Activated T-cell treated with anti-CD3 and anti-CD28 coated beads, Interleukin-2, amount 50 U/mL, for 24 hours (primary cell): ENCODE measurements at regions not wholly inside any gene's neighbourhood (a gene's known extent, or its start where the extent isn't known, plus 50 kb on each side); places are given as distances from the start of the nearest gene placed in this dataset.

Experiments
- DNase-seq: peaks from one replicate; pipeline ENCODE4 v3.0.0-alpha.2; 2020
- H3K27ac Mint-ChIP-seq: 2 replicates; pipeline ENCODE4 v1.8.0; 2020; ENCODE audit warnings: mild to moderate bottlenecking, mixed read lengths
- H3K27me3 Mint-ChIP-seq: 2 replicates; pipeline ENCODE4 v1.8.0; 2020; ENCODE audit warnings: mixed read lengths
- H3K36me3 Mint-ChIP-seq: 2 replicates; pipeline ENCODE4 v1.8.0; 2020; ENCODE audit warnings: low read depth, mixed read lengths
- H3K4me1 Mint-ChIP-seq: 2 replicates; pipeline ENCODE4 v1.8.0; 2020; ENCODE audit warnings: low read depth, mixed read lengths
- H3K4me3 Mint-ChIP-seq: 2 replicates; pipeline ENCODE4 v1.8.0; 2020; ENCODE audit warnings: mild to moderate bottlenecking, moderate library complexity, mixed read lengths
- H3K9me3 Mint-ChIP-seq: 2 replicates; pipeline ENCODE4 v1.8.0; 2020; ENCODE audit warnings: mixed read lengths

GRCh38 chr9:13673348-13673747 lies 393.9 kb upstream of the MPDZ start:
- Mint-ChIP-seq H3K27me3 (no peaks in the 10 kb centered on the region), H3K27ac (no peak overlapping the region), H3K9me3 (peaks cover 28% of the 10 kb centered on the region), H3K36me3 (no peaks in the 10 kb centered on the region), H3K4me3 (no peak overlapping the region), H3K4me1 (no peaks in the 10 kb centered on the region)
- DNase-seq, result no peak

DNA sequence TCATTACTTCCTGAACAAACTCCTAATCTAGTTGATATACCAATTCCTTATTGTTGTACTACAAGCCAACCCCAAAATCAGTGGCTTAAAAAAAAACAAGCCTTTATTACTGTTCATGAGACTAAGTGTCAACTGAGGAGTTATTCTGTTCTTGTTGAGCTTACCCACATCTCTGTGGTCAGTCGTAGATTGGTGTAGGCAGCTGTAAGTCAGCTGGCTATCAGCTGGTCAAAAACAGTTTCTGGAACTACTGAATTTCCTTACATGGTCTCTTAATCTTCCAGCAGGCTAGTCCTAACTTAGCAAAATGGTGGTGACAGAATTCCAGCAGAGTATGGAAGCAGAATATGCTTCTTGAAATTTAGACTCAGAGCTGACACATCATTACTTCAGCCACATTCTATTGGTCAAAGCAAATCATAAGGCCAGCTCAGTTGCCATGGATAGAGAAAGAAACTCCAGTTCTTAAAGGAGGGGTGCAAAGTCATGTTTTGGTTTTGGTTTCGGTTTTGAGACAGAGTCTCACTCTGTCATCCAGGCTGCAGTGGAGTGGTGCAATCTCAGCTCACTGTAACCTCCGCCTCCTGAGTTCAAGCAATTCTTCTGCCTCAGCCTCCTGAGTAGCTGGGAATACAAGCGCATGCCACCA lies 386.1 kb upstream of the MPDZ start:
- H3K36me3 Mint-ChIP-seq, result no peaks in the 10 kb centered on the region
- peaks cover 23% of the 10 kb centered on the region for H3K9me3 Mint-ChIP-seq
- no peaks in the 10 kb centered on the region for H3K4me1 Mint-ChIP-seq
- H3K27ac Mint-ChIP-seq, result no peak overlapping the region
- H3K27me3 Mint-ChIP-seq, result no peaks in the 10 kb centered on the region
- DNase-seq, result no peak
- no peak overlapping the region for H3K4me3 Mint-ChIP-seq

- Mint-ChIP-seq H3K27me3 (no peaks in the 10 kb centered on the region), H3K4me1 (no peaks in the 10 kb centered on the region), H3K9me3 (peaks cover 6% of the 10 kb centered on the region), H3K36me3 (no peaks in the 10 kb centered on the region), H3K4me3 (no peak overlapping the region), H3K27ac (no peak overlapping the region)
- DNase-seq, result no peak
Measured at GRCh38 chr9:13661014-13661413, 381.5 kb upstream of the MPDZ start.

GRCh38 chr9:13651969-13652663 lies 372.6 kb upstream of the MPDZ start:
- no peaks in the 10 kb centered on the region for H3K27me3 Mint-ChIP-seq
- peaks cover 17% of the 10 kb centered on the region for H3K9me3 Mint-ChIP-seq
- no peak overlapping the region for H3K27ac Mint-ChIP-seq
- no peak overlapping the region for H3K4me3 Mint-ChIP-seq
- H3K36me3 Mint-ChIP-seq, result no peaks in the 10 kb centered on the region
- no peak for DNase-seq
- no peaks in the 10 kb centered on the region for H3K4me1 Mint-ChIP-seq

DNA sequence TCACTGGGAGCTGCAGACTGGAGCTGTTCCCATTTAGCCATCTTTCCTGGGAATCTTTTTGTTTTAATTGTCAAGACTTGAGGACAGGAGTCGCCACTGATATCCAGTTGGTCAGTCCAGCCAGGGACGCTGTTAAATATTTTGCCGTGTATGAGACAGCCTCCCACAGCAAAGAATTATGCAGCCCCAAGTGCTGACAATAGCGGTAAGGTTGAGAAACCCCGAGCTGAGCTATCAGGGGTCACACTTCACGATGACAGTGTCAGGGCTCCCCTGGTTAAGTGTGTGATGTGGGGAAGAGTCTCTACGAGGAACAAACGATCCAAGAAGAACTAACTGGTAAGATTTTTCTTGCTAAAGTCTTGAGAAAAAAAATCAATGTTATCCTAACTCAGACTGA lies 372.0 kb upstream of the MPDZ start:
- Mint-ChIP-seq H3K4me3 (no peak overlapping the region), H3K27ac (no peak overlapping the region), H3K4me1 (no peaks in the 10 kb centered on the region), H3K36me3 (no peaks in the 10 kb centered on the region), H3K27me3 (no peaks in the 10 kb centered on the region), H3K9me3 (peaks cover 17% of the 10 kb centered on the region)
- no peak for DNase-seq

DNA sequence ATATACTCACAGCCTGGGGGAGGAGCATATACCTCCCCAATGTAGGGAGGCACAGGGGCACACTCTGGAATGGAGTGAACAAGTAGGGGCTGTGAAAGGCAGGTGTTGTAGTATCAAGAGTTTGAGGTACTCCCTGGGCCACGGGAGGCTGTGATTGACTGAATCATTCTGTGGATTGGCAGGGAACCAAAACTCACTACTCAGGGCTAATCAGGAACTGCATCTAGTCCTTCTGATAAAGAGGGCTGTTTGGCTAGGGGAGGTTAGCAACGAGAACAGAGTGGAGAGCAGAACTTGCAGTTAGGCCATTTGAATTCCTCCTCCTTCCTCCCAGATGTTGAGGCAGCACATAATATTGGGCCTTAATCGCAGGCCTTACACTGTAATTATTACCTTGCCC lies 369.2 kb upstream of the MPDZ start:
- Mint-ChIP-seq H3K9me3 (peaks cover 17% of the 10 kb centered on the region), H3K27me3 (no peaks in the 10 kb centered on the region), H3K27ac (no peak overlapping the region), H3K4me3 (no peak overlapping the region), H3K36me3 (no peaks in the 10 kb centered on the region), H3K4me1 (no peaks in the 10 kb centered on the region)
- DNase-seq, result no peak

DNA sequence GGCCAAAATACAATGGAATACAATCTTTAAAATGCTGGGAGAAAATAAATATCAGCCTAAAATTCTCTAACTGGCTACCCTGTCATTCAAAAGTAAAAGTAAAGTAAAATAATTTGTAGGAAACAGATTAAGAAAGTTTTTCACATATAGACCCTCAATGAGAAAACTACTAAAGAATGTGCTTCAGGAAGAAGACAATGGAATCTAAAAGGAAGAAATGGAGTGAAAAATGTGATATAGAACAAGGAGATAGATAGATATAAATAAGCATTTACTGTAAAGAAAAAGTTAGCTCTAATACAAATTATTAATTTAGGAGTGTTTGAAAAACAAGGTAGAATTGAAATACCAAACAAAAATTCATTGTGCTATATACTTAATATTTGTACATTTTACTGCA lies 368.6 kb upstream of the MPDZ start:
- Mint-ChIP-seq H3K27ac (no peak overlapping the region), H3K27me3 (no peaks in the 10 kb centered on the region), H3K9me3 (peaks cover 16% of the 10 kb centered on the region), H3K36me3 (no peaks in the 10 kb centered on the region), H3K4me3 (no peak overlapping the region), H3K4me1 (no peaks in the 10 kb centered on the region)
- no peak for DNase-seq

DNA sequence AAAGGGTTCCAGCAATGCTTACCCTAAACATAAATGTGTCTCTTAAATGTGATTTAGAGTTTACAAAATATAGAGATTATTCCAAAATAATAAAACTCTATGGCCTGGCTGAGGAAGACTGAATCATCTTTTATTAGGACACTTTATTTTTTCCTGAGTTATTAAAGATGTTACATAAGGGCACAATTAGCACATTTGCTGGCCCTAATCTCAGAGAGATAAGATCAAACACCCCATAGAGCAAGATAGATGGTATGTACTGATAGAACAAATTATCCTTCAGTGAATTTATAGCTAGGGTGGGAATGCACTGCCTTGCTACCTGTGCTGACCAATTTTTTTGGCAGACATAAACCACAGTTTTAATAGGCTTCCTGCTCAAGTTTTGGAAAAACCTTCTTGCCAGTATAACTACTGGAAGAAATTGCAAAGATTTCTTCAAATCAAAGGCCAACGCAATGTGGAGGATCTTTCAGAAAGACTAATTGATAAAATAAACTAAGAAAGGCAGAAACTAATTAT lies 367.1 kb upstream of the MPDZ start:
- H3K27ac Mint-ChIP-seq, result no peak overlapping the region
- H3K4me3 Mint-ChIP-seq, result no peak overlapping the region
- no peaks in the 10 kb centered on the region for H3K4me1 Mint-ChIP-seq
- H3K27me3 Mint-ChIP-seq, result no peaks in the 10 kb centered on the region
- H3K9me3 Mint-ChIP-seq, result peaks cover 12% of the 10 kb centered on the region
- DNase-seq, result no peak
- H3K36me3 Mint-ChIP-seq, result no peaks in the 10 kb centered on the region

- H3K9me3 Mint-ChIP-seq, result peaks cover 12% of the 10 kb centered on the region
- no peaks in the 10 kb centered on the region for H3K4me1 Mint-ChIP-seq
- no peak overlapping the region for H3K4me3 Mint-ChIP-seq
- H3K27ac Mint-ChIP-seq, result no peak overlapping the region
- no peak for DNase-seq
- no peaks in the 10 kb centered on the region for H3K36me3 Mint-ChIP-seq
- no peaks in the 10 kb centered on the region for H3K27me3 Mint-ChIP-seq
Measured at GRCh38 chr9:13645557-13645956, 366.1 kb upstream of the MPDZ start.

DNA sequence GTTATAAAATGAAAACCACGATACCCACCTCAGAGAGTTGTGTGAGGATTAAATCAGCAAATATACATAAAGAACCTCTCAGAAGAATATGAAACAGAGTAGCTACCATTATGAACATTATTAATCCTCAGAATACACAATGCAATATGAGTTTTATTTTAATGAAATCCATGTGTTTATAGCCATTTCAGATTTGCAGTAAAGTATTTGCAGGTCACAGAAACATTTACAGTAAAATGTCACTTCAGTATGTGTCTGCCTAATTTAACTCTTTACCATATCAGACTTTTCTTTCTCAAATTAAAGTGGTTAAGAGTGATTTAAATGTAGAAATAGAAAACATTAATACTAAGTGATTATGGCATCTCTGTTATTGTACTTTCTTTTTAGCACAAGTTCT lies 365.2 kb upstream of the MPDZ start:
- H3K27ac Mint-ChIP-seq, result no peak overlapping the region
- no peak for DNase-seq
- H3K9me3 Mint-ChIP-seq, result peaks cover 12% of the 10 kb centered on the region
- H3K4me1 Mint-ChIP-seq, result no peaks in the 10 kb centered on the region
- H3K36me3 Mint-ChIP-seq, result no peaks in the 10 kb centered on the region
- H3K4me3 Mint-ChIP-seq, result no peak overlapping the region
- H3K27me3 Mint-ChIP-seq, result no peaks in the 10 kb centered on the region

GRCh38 chr9:13642646-13643045 lies 363.2 kb upstream of the MPDZ start:
- no peak for DNase-seq
- H3K9me3 Mint-ChIP-seq, result peaks cover 18% of the 10 kb centered on the region
- no peaks in the 10 kb centered on the region for H3K27me3 Mint-ChIP-seq
- H3K36me3 Mint-ChIP-seq, result no peaks in the 10 kb centered on the region
- H3K4me1 Mint-ChIP-seq, result no peaks in the 10 kb centered on the region
- H3K4me3 Mint-ChIP-seq, result no peak overlapping the region
- no peak overlapping the region for H3K27ac Mint-ChIP-seq

- H3K36me3 Mint-ChIP-seq, result no peaks in the 10 kb centered on the region
- no peak for DNase-seq
- no peak overlapping the region for H3K27ac Mint-ChIP-seq
- peaks cover 32% of the 10 kb centered on the region for H3K9me3 Mint-ChIP-seq
- H3K4me3 Mint-ChIP-seq, result no peak overlapping the region
- H3K4me1 Mint-ChIP-seq, result no peaks in the 10 kb centered on the region
- no peaks in the 10 kb centered on the region for H3K27me3 Mint-ChIP-seq
Measured at GRCh38 chr9:13629067-13629466, 349.6 kb upstream of the MPDZ start.

DNA sequence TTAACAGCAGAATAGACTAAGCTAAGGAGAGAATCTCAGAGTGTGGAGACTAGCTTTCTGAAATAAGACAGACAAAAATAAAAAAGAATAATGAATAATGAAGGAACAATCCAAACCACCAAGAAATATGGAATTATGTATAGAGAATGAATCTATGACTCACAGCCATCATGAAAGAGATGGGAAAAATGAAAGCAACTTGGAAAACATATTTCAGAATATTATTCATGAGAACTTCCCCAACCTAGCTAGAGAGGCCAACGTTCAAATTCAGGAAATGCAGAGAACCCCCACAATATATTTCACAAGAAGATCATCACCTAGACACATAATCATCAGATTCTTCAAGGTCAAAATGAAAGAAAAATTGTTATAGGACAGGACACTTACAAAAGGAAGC lies 349.0 kb upstream of the MPDZ start:
- Mint-ChIP-seq H3K36me3 (no peaks in the 10 kb centered on the region), H3K27ac (no peak overlapping the region), H3K27me3 (no peaks in the 10 kb centered on the region), H3K9me3 (peaks cover 31% of the 10 kb centered on the region), H3K4me3 (no peak overlapping the region), H3K4me1 (no peaks in the 10 kb centered on the region)
- no peak for DNase-seq

- DNase-seq, result no peak
- no peaks in the 10 kb centered on the region for H3K36me3 Mint-ChIP-seq
- H3K4me1 Mint-ChIP-seq, result no peaks in the 10 kb centered on the region
- no peaks in the 10 kb centered on the region for H3K27me3 Mint-ChIP-seq
- no peak overlapping the region for H3K4me3 Mint-ChIP-seq
- no peak overlapping the region for H3K27ac Mint-ChIP-seq
- peaks cover 27% of the 10 kb centered on the region for H3K9me3 Mint-ChIP-seq
Measured at GRCh38 chr9:13627502-13627901, 348.0 kb upstream of the MPDZ start.

GRCh38 chr9:13627071-13627470 lies 347.6 kb upstream of the MPDZ start:
- H3K4me1 Mint-ChIP-seq, result no peaks in the 10 kb centered on the region
- peaks cover 27% of the 10 kb centered on the region for H3K9me3 Mint-ChIP-seq
- no peak for DNase-seq
- no peak overlapping the region for H3K4me3 Mint-ChIP-seq
- H3K27ac Mint-ChIP-seq, result no peak overlapping the region
- no peaks in the 10 kb centered on the region for H3K36me3 Mint-ChIP-seq
- no peaks in the 10 kb centered on the region for H3K27me3 Mint-ChIP-seq
